GM19372 (cell line): ENCODE measurements at regions not wholly inside any gene's neighbourhood (a gene's known extent, or its start where the extent isn't known, plus 50 kb on each side); places are given as distances from the start of the nearest gene placed in this dataset.

Experiments used
- ATAC-seq: cut with Tn5 transposase; IDR thresholded peaks from one replicate; pipeline ENCODE4 v1.9.1; 2021; ENCODE audit warnings: mild to moderate bottlenecking, low read depth, moderate library complexity; ENCODE audit not compliant: unreplicated experiment

DNA sequence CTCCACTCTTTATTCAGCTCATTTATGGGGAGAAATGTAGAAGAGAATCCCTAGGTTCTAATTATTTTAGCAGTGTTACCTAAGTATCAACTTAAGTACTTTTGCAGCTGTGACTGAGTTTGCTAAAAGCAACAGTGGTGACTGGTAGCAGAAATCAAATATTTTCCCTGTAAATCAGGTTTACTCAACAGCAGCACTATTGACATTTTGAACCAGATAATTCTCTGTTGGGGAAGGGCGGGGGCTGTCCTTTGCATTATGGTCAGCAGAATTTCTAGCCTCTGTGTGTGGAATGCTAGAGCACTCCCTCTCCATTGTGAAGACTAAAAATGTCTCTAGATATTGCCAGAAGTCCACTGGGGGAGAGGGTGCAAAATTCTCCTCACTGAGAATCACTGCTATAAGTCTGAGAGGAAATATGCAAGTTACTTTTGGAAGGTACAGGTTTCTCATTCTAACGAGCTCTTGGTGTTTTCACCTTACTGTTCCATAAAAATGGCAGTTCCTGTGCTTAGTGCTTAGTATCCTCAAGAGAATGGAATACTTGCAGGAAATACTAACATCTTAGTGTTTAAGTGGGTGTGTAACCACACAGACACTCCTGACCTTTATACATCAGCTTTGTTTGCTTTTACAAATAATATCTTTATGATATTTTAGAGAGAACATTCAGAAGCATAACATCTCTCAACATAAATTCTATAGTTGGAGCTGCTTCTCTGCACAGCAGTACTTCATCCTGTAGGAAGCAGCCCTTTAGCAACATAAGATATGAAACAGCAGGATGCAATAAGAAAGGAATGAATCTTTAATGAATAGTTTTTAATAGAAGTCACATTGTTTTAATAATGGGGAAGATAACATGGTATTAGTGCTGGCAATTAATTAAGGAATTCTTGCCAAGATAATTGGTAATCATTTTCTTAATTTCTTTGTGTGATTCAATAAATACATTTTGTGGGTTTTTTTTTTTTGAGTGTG is 246.5 kb upstream of the GOLIM4 start:
- ATAC-seq = no peak

DNA sequence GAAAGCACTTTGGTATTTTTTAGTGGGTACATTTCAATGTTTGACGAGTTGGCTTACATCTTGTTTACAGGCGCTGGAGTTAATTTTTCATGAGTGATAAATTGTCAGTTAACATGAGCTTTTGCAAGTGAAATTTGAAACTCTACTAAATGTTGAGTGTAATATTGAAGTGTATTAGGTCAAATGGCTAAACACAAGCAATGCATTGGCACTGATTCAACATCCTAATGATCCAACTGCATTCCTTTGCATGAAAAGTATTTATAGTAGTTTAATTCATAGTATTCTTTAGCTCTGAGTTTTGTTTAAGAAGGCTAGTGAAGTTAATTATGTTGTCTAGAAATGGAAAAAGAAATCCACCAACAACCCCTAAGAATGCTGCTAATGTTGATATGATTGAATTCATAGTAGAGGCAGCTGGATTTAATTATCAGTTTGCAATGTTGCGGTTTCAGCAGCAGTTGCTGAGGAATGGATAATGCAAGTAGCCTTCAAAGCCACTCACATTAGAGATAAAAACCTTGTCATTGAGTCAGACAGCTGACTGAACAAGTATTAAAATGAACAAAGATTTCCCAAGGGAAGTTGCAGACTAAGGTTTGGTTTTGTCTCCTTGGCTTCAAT is 245.6 kb upstream of the GOLIM4 start:
- ATAC-seq = no peak

DNA sequence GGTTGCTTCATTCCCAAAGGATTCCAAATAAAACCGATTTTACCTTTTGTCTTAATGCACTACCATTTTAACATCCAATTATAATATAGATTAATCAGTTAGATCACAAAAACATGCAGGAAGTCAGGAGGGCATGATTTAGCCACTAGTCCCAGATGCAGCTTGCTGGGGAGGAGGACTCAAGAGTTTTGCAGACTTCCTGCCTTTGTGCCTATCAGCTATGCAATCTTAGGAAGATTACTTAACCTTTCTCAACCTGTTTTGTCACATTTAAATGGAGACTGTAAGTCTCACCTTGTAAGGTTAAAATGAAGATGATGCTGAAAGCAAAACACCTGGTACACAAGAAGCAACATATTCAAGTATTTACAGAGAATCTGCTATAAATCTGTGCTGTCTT is 242.4 kb upstream of the GOLIM4 start:
- ATAC-seq = no peak

DNA sequence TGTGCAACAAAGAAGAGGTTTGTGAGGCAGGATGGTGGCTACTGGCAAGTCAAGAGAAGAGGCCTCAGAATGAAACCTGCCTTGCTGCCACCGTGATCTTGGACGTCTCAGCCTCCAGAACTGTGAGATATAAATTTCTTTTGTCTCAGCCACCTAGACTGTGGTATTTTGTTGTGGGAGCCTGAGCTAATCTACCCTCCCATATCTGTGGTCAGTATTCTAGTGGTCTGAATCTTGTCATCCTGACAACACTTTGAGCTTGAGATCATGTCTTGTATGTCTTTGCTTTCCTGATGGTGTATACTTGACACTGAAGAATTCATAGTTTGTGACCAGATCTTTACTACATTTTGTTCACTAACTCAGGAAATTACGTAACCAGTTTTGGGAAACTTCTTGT is 240.6 kb upstream of the GOLIM4 start:
- ATAC-seq = no peak

DNA sequence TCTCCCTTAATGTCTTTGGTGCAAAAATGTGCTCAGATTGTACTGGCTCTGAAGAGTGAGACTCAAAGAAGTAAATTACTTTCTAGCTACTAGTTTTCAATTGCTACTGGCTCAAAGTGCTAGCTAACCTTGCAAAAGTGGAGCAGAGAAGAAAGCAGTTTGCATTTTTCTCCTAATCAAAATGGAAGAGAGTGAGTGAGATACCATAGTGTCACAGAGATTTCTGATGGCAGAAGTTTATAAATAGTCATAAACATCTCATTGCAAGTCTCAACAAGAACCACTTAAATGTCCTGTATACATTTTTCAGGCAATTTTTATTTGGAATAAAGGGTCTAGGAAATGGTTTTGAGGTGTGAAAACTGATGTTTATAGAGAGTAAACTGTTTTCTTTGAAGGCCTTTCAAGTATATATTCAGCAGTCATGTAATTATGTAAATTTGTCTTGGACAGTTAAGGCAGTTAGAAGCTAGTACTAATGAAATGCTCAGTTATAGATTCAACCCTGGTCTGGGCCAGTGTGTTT is 237.7 kb upstream of the GOLIM4 start:
- no peak for ATAC-seq

DNA sequence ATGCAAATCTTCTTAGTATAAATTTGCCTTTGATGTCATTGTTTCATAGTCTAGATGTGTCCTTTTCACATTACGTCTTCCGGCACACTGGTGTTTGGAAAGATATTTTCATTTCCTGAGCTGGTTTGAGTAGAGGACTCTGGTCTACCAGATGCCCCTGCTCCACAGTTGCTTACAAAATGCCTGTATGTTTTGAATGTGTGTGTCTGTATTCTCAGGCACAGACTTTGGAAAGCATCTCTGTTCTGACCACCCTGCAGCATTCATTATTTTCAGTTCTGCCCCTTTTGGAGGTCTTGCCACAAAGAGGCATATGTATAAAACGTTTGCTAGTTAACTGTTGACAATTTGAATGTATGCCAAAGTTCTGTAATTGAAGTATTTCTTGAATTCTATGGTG is 236.0 kb upstream of the GOLIM4 start:
- no peak for ATAC-seq

DNA sequence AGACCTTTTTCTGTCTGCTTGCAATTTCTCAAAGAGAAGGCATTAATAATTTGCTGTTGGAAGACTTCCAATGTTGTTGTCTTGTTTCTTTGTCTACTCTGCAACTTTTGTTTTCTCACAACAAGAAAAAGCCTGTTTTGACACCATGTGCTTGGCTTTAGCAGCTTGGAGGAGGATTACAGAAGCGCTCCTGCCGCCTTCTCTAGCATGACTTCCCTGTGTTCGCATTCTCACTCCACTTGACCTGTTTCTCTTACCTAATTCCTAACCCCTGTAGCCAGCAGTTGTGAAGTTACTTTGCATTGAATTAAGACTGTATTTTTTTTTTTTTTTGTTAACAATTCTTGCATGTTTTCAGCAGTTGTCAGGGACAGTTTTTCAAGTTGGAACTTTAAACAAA is 235.3 kb upstream of the GOLIM4 start:
- ATAC-seq = no peak

DNA sequence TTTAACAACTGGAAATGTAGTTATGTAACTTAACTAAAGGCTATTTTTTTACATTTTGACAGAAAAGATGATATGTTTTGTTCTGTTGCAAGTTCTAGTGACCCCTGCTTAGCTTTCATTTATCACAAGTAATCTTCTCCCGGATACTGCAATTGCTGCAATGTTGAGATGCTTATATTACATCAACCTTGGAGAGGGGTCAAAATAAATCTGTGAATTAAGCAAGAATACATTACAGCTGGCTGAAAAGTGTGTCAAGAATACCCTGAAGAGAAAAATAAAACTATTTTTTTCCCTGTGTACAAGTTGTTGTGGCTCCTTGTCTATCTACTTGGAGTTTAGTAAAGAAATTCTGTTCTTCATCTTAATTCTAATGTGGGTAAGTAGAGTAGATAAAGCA is 232.1 kb upstream of the GOLIM4 start:
- no peak for ATAC-seq

DNA sequence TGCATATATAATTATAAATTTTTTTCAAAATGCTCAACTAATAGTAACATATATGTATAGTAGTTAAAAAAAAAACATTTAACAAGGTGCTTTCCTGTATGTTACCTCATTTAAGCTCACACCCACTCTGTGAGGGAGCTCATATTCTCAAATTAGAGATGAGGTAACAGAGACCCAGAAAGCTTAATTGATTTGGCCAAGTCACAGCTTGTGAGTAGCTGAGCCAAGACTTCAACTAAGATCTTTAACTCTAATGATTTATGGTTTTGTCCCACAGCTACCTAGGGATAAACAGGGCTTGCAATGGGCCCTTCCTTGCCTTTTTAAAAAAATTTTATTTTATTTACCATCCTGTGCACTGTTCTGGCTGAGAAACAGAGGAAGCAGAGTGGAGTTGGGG is 230.0 kb upstream of the GOLIM4 start:
- no peak for ATAC-seq

DNA sequence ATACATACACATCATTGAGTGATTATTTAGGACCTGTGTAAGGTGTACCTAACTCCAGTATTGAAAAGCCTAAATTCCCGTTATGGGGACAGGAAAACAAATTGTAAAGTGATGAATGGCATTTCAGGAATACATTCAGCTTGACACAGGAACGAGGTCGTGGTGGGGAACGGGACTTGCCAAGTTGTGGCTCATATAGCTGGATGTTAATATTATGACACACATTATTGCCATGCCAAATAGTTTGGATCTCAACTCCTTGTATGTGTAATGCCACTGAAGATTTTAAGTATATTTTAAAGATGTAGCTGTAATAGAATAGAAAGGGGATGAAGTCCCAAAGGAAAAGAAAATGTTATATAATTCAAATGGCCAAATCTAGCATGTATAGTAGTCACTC is 227.2 kb upstream of the GOLIM4 start:
- no peak for ATAC-seq

DNA sequence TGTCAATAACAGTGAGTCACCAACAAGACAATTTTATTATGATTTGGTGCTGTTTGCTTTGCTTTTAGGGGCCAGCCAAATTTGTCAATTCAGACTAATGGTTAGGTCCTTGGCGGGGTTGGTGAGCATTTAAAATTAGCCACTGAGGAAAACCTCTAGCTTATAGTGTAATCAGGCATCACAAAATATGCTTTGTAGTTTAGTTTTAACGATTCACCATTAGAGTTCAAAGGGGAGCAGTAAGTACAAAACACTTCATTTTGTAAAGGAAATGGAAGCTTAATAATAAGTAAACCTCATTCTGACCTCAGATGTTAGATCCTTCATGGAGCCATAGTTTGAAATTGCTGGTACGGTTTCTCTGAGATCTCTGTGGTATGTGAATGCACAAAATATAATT is 218.4 kb upstream of the GOLIM4 start:
- no peak for ATAC-seq

DNA sequence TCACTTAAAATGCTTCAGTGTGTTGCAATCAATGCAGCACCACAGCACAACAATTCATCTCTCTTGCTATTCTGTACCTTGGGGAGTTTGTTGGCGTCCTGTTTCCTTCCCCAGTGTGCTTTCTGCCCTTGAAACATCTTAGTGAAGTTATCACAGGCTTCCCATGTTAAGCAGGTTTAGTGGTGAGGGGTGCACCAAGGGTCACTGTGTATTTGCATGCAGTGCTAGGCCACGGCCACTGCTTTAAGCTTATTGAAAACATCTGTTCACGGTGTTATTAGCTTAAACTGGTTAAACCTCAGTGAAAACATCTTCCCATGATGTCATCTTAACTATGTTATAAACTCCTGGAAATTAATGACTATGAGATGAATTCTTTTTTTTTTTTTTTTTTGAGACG is 217.3 kb upstream of the GOLIM4 start:
- no peak for ATAC-seq

DNA sequence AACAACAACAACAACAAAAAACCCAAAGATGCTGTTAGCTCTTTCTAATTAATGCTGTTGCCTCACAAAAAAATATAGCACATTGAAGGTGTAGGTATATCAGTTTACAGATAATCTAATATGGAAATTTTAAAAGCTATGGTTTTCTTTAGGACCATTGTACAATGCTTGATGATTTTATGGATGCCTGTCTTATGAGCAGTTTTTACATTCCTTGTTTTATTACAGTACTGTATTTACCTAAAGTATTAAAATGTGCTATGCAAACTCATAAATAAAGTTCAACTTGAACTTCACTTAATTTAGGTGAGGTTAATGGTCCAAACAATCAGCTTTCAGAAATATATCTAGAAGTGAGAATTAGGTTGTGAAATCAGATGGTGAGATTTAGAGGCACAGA is 212.2 kb upstream of the GOLIM4 start:
- ATAC-seq = no peak

DNA sequence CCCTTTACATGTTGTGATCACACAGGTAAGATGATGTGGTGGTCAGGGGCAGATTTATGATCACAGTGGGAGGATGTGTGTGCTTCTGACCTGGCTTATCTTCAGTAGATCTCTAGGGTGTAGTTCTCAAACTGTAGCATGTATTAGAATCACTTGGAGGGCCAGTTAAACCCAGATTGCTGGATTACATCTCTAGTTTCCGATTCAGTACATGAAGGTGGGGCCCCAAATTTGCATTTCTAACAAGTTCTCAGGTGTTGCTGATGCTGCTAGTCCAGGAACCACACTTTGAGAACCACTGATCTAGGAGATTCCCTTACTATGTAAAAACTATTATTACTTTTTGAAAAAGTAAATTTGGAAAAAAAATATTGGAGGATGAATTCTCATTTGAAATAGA is 199.3 kb upstream of the GOLIM4 start:
- no peak for ATAC-seq

DNA sequence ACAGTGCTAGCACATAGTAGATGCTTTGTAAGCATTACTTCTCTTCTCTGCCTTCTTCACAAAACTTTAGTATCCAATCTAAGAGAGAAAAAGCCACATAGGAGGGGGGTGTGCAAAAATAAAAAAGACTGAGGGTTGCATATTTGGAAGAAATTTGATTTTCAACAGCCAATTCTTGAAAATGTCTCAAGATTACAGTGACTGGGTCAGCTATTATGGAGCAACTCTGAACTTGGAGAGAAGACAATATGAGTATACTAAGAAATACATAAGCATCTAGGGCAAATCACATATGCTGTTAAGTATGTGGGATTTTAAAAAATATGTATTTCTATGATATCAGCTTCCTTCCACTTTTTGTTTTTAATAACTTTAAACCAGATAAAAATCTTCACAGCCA is 196.6 kb upstream of the GOLIM4 start:
- no peak for ATAC-seq

DNA sequence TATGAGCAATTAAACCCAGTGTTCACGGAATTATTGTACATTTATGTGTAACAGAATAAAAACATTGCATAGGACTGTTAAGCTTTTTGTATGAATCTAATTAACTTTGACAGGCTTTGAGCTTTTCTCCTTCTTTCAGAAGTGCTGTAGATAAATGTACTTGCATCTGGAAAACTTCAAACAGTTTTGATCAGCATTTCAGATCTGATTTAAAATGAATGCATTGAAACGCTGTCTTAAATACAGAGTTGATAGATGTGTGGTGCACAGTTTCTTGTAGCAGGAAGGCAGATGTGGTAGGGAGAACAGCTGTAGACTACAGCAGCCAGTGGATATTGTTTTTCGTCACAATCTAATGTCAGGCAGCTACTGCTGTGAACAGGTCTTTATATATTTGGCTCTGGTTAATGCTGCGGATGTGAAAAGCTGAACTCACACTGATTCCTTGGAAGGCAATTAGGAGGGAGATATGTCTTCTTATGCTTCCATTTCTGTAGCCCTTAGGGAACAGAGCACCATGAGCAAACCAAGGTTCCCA is 193.8 kb upstream of the GOLIM4 start:
- no peak for ATAC-seq

DNA sequence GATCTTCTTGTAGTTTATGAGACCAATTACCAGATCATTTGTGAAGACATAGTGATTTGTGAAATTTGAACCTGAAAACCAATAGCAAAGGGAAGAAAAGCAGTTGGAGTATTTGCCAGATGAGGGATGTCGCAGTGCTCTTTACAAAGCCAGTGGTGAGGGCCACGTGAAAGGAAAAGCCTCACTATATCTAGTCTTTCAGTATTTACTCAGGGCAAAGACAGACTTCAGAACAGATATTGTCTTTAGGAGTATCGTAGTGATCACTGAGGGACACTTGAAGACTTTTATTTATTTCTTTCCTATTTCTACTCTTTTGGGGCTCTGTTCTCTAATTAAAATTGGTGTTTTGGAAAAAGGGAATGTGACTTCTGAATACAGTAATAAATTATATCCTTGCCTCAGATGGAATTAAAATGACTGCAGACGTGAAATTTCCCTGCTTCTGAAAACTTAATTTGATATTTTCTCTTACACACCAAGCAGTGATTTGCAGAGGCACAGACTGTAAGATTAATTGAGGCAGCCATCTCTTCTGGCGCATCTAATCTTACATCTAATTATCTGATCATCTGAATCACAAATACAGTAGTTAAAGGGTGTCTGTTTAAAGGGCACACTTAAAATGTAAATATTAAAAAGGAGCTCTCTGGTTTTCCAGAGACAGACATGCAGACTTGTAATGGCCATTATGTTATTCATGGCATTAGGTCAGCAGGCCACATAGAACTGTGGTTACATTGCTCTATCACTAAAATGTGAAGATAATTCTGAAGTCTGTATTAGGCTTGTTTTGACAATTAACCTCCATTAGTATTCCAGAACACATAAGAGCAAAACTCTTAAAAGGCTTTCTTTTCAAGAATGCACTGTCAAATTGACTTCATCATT is 193.0 kb upstream of the GOLIM4 start:
- no peak for ATAC-seq

DNA sequence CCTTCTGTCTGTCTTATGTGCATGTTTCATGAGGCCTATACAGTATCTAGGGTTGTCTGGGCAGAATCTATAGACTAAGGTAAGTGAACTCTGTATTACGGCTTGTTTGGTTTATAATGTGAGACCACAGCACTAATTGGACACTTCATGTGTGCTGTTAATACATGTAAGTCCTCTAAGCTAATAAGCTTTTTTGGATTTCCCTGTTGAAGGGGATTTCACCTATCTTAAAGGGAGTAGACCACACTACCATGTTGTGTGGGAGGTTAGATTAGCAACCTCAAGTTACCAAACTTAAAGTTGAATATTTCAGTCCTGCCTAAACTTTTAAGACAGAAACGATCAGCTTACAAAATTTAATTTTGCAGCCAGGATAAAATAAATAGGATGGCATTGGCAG is 189.8 kb upstream of the GOLIM4 start:
- ATAC-seq = peak; percentile 60

DNA sequence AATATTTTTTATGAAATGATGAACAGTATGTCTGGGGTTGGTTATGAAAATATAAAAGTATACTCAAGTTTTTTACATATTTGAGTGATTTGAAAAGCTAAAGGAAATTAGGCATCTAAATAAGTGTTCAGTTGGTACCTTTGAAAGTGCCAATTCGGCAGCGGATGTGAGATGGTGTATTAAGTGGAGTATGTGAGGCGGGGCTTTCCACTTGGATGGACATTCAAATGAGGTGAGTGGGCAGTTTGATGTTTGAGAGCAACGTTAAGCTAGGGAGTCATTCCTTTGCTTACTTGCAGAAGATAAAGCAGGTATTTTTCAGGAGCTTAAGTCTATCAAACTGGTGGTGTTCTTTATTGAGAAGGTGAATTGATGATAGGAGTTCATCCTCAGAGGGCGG is 189.0 kb upstream of the GOLIM4 start:
- ATAC-seq = no peak

DNA sequence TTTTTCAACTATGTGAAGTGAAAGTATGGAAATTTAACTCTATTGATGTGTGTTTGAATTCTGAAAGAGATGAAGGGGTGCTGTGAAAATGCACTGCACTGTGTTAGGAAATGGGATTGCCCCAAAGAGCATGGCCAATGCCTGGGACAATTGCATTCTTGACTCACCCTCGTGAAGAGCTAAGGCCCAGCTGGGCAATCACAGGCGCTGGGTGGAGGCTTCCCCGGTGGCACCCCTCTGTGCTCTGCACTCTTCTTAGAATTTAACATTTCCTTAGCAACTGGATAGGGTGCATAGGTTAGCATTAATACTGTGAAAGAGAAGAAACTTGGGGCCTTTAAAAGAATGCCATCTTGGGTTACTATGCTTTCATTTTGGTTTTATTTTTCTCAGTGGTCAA is 179.9 kb upstream of the GOLIM4 start:
- no peak for ATAC-seq

DNA sequence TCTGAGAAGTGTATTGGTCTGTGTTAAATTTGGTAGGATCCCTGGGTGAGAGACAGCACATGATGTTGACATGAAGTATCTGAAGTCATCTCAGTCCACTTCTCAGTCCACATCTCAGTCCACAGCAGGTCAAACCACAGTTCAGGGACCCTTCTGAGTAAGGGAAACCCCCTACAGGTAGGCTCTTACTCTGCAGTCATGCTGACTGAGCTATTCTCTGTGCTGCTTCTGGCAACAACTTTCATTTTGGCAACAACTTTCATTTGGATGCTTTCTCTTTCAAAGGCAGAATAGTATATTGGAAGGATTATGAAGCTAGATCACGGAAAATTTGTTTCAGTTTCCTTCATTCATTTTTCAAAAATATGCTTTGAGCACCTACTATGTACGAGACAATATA is 178.2 kb upstream of the GOLIM4 start:
- peak; percentile 62 for ATAC-seq
